ENCODE measurements at regions not wholly inside any gene's neighbourhood (a gene's known extent, or its start where the extent isn't known, plus 50 kb on each side); places are given as distances from the start of the nearest gene placed in this dataset.

DNA sequence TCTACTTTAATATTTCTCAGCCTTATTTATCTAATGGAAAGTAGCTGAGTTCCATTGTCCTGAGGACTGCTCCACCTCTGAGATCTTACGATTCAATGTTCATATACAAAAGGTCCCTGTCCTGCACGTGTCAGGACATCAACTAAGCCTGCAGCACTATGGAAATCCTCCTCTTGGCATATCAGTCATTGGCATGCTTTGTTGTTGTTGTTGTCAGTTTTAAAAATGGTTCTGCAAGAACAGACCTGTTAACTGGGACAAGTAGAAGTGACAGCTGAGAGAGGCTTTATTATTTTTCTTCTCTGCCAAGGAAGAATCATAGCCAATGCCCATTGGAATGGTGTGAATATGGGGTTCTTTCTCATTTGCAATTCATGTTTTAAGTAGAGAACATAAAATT, 450.1 kb upstream of the PKDCC start:
- no peaks in the 10 kb centered on the region for H3K4me1 ChIP-seq (ENCODE audit: control insufficient read depth, insufficient read depth, low read length)
- no peak overlapping the region for H3K4me2 ChIP-seq (ENCODE audit: control insufficient read depth, insufficient read depth)
- no peak overlapping the region for H3K27ac ChIP-seq (ENCODE audit: control insufficient read depth, insufficient read depth)
- no peaks in the 10 kb centered on the region for H3K9me3 ChIP-seq (replicated peaks; ENCODE audit: control insufficient read depth, insufficient read depth, low read length)
- ChIA-PET SMC1A (ENCODE audit: uncharacterized antibody, unreplicated experiment) (no interaction called here), RAD21 (ENCODE audit: unreplicated experiment) (no interaction called here), CTCF (no interaction called here), POLR2A (no interaction called here)
- no TSS peak for BruUV-seq (replicated peaks)
- no peak for FAIRE-seq
- no peak overlapping the region for H3K4me3 ChIP-seq
- H2AFZ ChIP-seq (ENCODE audit: control insufficient read depth, low read depth, low read length) = no peak overlapping the region
- no peak for DNase-seq (ENCODE audit: low read depth, low spot score)
- in situ Hi-C loops (cut with MboI) = no loop called here
- ATAC-seq = no peak
- H3K9ac ChIP-seq (ENCODE audit: control insufficient read depth, insufficient read depth, low read length) = no peak overlapping the region
- H3K79me2 ChIP-seq (ENCODE audit: control insufficient read depth, insufficient read depth, low read length) = no peaks in the 10 kb centered on the region
- 6% methylated on average over 2 of the region's 2 CpGs for WGBS (ENCODE audit: insufficient coverage, insufficient replicate concordance, low lambda C conversion rate, missing lambda C conversion rate)
- intact Hi-C loops (cut with micrococcal nuclease; ENCODE audit: unreplicated experiment) = no loop called here
- H3K36me3 ChIP-seq (ENCODE audit: control insufficient read depth in 2 of 2, insufficient read depth in 2 of 2, low read length in 1 of 2) = no peaks in the 10 kb centered on the region
- TF ChIP-seq CBFB (IDR thresholded peaks at IDR 0.05; ENCODE audit: low read depth) (no peak), NBN (IDR thresholded peaks at IDR 0.05) (no peak), TBL1XR1 (IDR thresholded peaks at IDR 0.05; ENCODE audit: low read depth, low read length) (no peak), SUZ12 (IDR thresholded peaks at IDR 0.05; ENCODE audit: unreplicated experiment) (no peak), TCF12 (IDR thresholded peaks at IDR 0.05; ENCODE audit: low read depth, low read length) (no peak), ZBED1 (IDR thresholded peaks at IDR 0.05; ENCODE audit: borderline replicate concordance) (no peak), SREBF2 (IDR thresholded peaks at IDR 0.05; ENCODE audit: low read length) (no peak), E2F8 (IDR thresholded peaks at IDR 0.05; ENCODE audit: low read depth, partially characterized antibody) (no peak), MTA2 (IDR thresholded peaks at IDR 0.05; ENCODE audit: low read depth) (no peak), IRF4 (IDR thresholded peaks at IDR 0.05; ENCODE audit: low read depth, low read length) (no peak), BCLAF1 (IDR thresholded peaks at IDR 0.05) (no peak), MXI1 (IDR thresholded peaks at IDR 0.05; ENCODE audit: low read depth, low read length) (no peak), PAX8 (IDR thresholded peaks at IDR 0.05) (no peak), NFIC (IDR thresholded peaks at IDR 0.05; ENCODE audit: low read depth, low read length) (no peak)
- TF ChIP-seq, protein P1, sequence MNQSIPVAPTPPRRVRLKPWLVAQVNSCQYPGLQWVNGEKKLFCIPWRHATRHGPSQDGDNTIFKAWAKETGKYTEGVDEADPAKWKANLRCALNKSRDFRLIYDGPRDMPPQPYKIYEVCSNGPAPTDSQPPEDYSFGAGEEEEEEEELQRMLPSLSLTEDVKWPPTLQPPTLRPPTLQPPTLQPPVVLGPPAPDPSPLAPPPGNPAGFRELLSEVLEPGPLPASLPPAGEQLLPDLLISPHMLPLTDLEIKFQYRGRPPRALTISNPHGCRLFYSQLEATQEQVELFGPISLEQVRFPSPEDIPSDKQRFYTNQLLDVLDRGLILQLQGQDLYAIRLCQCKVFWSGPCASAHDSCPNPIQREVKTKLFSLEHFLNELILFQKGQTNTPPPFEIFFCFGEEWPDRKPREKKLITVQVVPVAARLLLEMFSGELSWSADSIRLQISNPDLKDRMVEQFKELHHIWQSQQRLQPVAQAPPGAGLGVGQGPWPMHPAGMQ (IDR thresholded peaks at IDR 0.05; ENCODE audit: borderline replicate concordance) = no peak
- TF ChIP-seq, protein P2, sequence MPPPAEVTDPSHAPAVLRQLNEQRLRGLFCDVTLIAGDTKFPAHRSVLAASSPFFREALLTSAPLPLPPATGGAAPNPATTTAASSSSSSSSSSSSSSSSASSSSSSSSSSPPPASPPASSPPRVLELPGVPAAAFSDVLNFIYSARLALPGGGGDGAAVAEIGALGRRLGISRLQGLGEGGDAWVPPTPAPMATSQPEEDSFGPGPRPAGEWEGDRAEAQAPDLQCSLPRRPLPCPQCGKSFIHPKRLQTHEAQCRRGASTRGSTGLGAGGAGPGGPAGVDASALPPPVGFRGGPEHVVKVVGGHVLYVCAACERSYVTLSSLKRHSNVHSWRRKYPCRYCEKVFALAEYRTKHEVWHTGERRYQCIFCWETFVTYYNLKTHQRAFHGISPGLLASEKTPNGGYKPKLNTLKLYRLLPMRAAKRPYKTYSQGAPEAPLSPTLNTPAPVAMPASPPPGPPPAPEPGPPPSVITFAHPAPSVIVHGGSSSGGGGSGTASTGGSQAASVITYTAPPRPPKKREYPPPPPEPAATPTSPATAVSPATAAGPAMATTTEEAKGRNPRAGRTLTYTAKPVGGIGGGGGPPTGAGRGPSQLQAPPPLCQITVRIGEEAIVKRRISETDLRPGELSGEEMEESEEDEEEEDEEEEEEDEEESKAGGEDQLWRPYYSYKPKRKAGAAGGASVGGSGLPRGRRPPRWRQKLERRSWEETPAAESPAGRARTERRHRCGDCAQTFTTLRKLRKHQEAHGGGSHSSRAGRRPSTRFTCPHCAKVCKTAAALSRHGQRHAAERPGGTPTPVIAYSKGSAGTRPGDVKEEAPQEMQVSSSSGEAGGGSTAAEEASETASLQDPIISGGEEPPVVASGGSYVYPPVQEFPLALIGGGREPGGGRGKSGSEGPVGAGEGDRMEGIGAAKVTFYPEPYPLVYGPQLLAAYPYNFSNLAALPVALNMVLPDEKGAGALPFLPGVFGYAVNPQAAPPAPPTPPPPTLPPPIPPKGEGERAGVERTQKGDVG (CRISPR knock-in tag; IDR thresholded peaks at IDR 0.05) = no peak
- no peaks in the 10 kb centered on the region for H3K27me3 ChIP-seq (replicated peaks in 1 of 2; ENCODE audit: control insufficient read depth in 2 of 2, insufficient read depth in 2 of 2, low read length in 1 of 2)
- no peaks in the 10 kb centered on the region for H4K20me1 ChIP-seq (ENCODE audit: control insufficient read depth, insufficient read depth)

Measured in GM12878 (cell line).